Endothelial cell of umbilical vein (primary cell): ENCODE measurements at regions not wholly inside any gene's neighbourhood (a gene's known extent, or its start where the extent isn't known, plus 50 kb on each side); places are given as distances from the start of the nearest gene placed in this dataset.

ENCODE experiments used
- CTCF ChIP-seq, 2 donors: IDR thresholded peaks; 1 replicate in 1 of 2; 2 replicates in 1 of 2; pipeline ENCODE4 v1.5.1; 2011; ENCODE audit warnings: low read length in 2 of 2, mild to moderate bottlenecking in 2 of 2, moderate library complexity in 2 of 2, control low read depth in 1 of 2, inconsistent platforms in 1 of 2, low read depth in 1 of 2; ENCODE audit not compliant: insufficient read depth in 1 of 2; ENCODE audit errors: extremely low read depth in 1 of 2
- EZH2 ChIP-seq: IDR thresholded peaks from 2 replicates; pipeline ENCODE4 v1.6.1; 2012; ENCODE audit warnings: borderline replicate concordance, low read depth, mild to moderate bottlenecking, moderate library complexity, low read length, inconsistent platforms; ENCODE audit not compliant: severe bottlenecking
- POLR2AphosphoS5 ChIP-seq: IDR thresholded peaks from 2 replicates; pipeline ENCODE4 v1.6.1; 2012; ENCODE audit warnings: low read depth, mild to moderate bottlenecking, control low read depth, low read length, moderate library complexity; ENCODE audit not compliant: insufficient read depth

- TF ChIP-seq EZH2 (no peak), CTCF (IDR thresholded peaks at IDR 0.05; ENCODE audit: extremely low read depth in 1 of 2, insufficient read depth in 1 of 2, low read depth in 1 of 2, low read length in 2 of 2) (no peak), POLR2AphosphoS5 (no peak)
Observed at GRCh38 chr1:209456878-209457277, 126.6 kb upstream of the CAMK1G start.
